Esophagus squamous epithelium (tissue), 5 donors: ENCODE measurements at regions not wholly inside any gene's neighbourhood (a gene's known extent, or its start where the extent isn't known, plus 50 kb on each side); places are given as distances from the start of the nearest gene placed in this dataset.
"Not testable (repeated sequence)": the region's sequence is repeated elsewhere in the genome, so short reads cannot be mapped to it uniquely, and the experiment has no call there.

Source experiments
- DNase-seq: peaks from one replicate; lab custom pipeline; 2025; lab: John Stamatoyannopoulos, UW
- H3K27ac ChIP-seq, 4 donors: fragments of 200-600 bp; sonication (generic); one replicate each; pipeline ENCODE4 v1.5.1; 2016 to 2019; ENCODE audit warnings: mild to moderate bottlenecking in 1 of 4
- H3K27me3 ChIP-seq, 4 donors: fragments of 200-600 bp; sonication (generic); 1 replicate in 3 of 4; 2 replicates in 1 of 4; pipeline versions ENCODE4 v1.5.1 to v1.6.0; 2017 to 2021; ENCODE audit warnings: antibody characterized with exemption in 1 of 4
- H3K36me3 ChIP-seq, 3 donors: fragments of 200-600 bp; sonication (generic); one replicate each; pipeline ENCODE4 v1.5.1; 2016 to 2019
- H3K4me1 ChIP-seq, 3 donors: fragments of 200-600 bp; sonication (generic); one replicate each; pipeline ENCODE4 v1.5.1; 2017 to 2019
- H3K4me3 ChIP-seq, 4 donors: fragments of 200-600 bp; sonication (generic); 1 replicate in 3 of 4; 2 replicates in 1 of 4; pipeline ENCODE4 v1.5.1; 2016 to 2019; ENCODE audit warnings: mild to moderate bottlenecking in 2 of 4, moderate library complexity in 1 of 4
- H3K9me3 ChIP-seq, 3 donors: fragments of 200-600 bp; sonication (generic); one replicate each; pipeline ENCODE4 v1.5.1; 2016 to 2019
- POLR2A ChIP-seq, 4 donors: fragments of 450-650 bp; IDR thresholded peaks; one replicate each; pipeline ENCODE4 v1.6.1; 2017; ENCODE audit warnings: antibody characterized with exemption in 4 of 4, mild to moderate bottlenecking in 4 of 4, moderate library complexity in 3 of 4
- WGBS, 2 donors: methylation state at CpG; one replicate each; pipeline ENCODE4 v1.1.5; 2018; 5-methylcytosine and 5-hydroxymethylcytosine counted together
- intact Hi-C: fragments of 100-400 bp; cut with DNase I; formaldehyde crosslinking; loops from one replicate; pipeline ENCODE4 v1.15.0; 2022
- TF ChIP-seq, protein P1 (sequence below), 6 experiments: fragments of 450-650 bp in 4 of 6; fragments of 200-600 bp in 2 of 6; sonication (generic) in 2 of 6; IDR thresholded peaks; one replicate each; pipeline ENCODE4 v1.5.1; 2016 to 2019; ENCODE audit warnings: antibody characterized with exemption in 6 of 6, mild to moderate bottlenecking in 4 of 6, moderate library complexity in 4 of 6
- donor health status: DM: yes; HTN: yes; CAD: no.

DNA sequence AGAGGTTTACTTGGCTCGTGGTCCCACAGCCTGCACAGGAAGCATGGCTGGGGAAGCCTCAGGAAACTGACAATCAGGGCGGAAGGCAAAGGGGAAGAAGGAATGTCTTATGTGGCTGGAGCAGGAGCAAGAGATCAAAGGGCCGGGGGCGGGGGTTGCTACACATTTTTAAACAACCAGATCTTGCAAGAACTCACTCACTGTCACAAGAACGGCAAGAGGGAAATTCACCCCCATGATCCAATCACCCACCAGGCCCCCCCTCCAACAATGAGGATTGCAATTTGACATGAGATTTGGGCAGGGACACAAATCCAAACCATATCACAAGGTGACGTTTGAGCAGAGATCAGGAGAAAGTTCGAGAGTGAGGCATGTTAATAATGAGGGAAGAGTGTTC is 163.7 kb upstream of the RPH3A start:
- no peaks in the 10 kb centered on the region for H3K4me1 ChIP-seq
- no peak overlapping the region for H3K4me3 ChIP-seq
- peaks cover 0 to 16% (median 0%) of the 10 kb centered on the region in 4 donors for H3K27me3 ChIP-seq
- no peaks in the 10 kb centered on the region for H3K9me3 ChIP-seq
- no peak for DNase-seq
- WGBS, 2 donors, result 26 to 32% methylated on average over 7 of the region's 7 CpGs
- TF ChIP-seq, protein P1, sequence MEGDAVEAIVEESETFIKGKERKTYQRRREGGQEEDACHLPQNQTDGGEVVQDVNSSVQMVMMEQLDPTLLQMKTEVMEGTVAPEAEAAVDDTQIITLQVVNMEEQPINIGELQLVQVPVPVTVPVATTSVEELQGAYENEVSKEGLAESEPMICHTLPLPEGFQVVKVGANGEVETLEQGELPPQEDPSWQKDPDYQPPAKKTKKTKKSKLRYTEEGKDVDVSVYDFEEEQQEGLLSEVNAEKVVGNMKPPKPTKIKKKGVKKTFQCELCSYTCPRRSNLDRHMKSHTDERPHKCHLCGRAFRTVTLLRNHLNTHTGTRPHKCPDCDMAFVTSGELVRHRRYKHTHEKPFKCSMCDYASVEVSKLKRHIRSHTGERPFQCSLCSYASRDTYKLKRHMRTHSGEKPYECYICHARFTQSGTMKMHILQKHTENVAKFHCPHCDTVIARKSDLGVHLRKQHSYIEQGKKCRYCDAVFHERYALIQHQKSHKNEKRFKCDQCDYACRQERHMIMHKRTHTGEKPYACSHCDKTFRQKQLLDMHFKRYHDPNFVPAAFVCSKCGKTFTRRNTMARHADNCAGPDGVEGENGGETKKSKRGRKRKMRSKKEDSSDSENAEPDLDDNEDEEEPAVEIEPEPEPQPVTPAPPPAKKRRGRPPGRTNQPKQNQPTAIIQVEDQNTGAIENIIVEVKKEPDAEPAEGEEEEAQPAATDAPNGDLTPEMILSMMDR (IDR thresholded peaks at IDR 0.05), result no peak
- no peak for TF ChIP-seq POLR2A (IDR thresholded peaks at IDR 0.05)
- intact Hi-C loops, result no loop called here
- no peaks in the 10 kb centered on the region for H3K36me3 ChIP-seq
- no peak overlapping the region for H3K27ac ChIP-seq

DNA sequence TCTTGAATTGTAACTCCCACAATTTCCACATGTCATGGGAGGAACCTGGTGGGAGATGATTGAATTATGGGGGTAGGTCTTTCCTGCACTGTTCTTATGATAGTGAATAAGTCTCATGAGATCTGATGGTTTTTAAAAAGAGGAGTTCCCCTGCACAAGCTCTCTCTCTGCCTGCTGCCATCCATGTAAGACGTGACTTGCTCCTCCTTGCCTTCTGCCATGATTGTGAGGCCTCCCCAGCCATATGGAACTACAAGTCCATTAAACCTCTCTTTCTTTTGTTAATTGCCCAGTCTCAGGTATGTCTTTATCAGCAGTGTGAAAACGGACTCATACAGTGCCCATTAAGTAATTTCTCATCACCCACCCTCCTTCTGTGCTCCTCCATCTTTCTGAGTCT is 159.6 kb upstream of the RPH3A start:
- H3K4me3 ChIP-seq, H3K36me3 ChIP-seq, H3K4me1 ChIP-seq, H3K27ac ChIP-seq, H3K9me3 ChIP-seq, DNase-seq, intact Hi-C loops: not testable (repeated sequence)
- 50 to 76% methylated on average over 2 of the region's 2 CpGs for WGBS, 2 donors
- H3K27me3 ChIP-seq, result peaks cover 0 to 27% (median 0%) of the 10 kb centered on the region in 4 donors

DNA sequence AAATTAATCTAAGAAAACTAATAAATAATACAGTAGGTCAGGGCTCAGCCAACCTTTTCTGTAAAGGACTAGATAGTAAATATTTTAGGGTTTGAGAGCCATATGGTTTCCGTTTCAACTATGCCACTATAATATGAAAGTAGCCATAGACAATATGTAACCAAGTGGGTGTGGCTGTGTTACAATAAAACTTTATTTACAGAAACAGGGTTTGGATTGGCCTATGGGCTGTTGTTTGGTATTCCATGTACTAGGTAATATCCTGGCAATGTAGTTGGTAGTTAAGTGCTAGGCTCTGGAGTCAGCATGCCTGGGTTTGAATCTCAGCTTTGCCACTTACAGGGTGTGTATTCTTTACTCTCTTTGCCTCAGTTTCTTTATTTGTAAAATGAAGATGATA is 156.5 kb upstream of the RPH3A start:
- H3K27ac ChIP-seq, result no peak overlapping the region
- H3K27me3 ChIP-seq, result peaks cover 0 to 51% (median 0%) of the 10 kb centered on the region in 4 donors
- no peaks in the 10 kb centered on the region for H3K36me3 ChIP-seq
- H3K9me3 ChIP-seq, result no peaks in the 10 kb centered on the region
- no peak for DNase-seq
- whole genome bisulfite sequencing, 2 donors, result 69 to 81% methylated on average over 1 of the region's 1 CpG
- H3K4me1 ChIP-seq, result no peaks in the 10 kb centered on the region
- TF ChIP-seq, protein P1 (IDR thresholded peaks at IDR 0.05), result no peak
- intact Hi-C loops, result no loop called here
- H3K4me3 ChIP-seq, result no peak overlapping the region

DNA sequence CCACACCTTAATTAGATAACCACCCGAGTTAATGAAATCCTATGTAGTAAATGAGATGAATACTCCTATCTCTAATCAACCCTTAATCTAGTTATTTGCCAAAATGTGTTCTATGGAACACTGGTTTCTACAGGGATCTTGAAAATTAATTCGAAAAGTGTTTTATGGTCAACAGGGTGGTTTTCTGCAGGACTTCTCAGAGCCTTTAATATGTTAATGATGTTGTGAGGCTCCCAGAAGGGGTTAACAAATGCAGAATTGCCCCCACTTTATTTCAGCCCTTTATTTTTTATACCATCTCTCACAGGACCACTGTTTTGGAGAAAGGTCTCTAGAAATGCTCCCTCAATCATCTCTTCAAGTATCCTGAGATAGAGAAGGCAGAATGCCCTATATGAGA is 153.1 kb upstream of the RPH3A start:
- intact Hi-C loops, result no loop called here
- Histone ChIP-seq H3K36me3 (no peaks in the 10 kb centered on the region), H3K4me3 (no peak overlapping the region), H3K27ac (no peak overlapping the region), H3K27me3 (peaks cover 0 to 49% (median 0%) of the 10 kb centered on the region in 4 donors), H3K9me3 (no peaks in the 10 kb centered on the region), H3K4me1 (no peaks in the 10 kb centered on the region)
- DNase-seq, result no peak
- TF ChIP-seq POLR2A (IDR thresholded peaks at IDR 0.05), result no peak
- WGBS, 2 donors, result 67 to 73% methylated on average over 2 of the region's 2 CpGs

DNA sequence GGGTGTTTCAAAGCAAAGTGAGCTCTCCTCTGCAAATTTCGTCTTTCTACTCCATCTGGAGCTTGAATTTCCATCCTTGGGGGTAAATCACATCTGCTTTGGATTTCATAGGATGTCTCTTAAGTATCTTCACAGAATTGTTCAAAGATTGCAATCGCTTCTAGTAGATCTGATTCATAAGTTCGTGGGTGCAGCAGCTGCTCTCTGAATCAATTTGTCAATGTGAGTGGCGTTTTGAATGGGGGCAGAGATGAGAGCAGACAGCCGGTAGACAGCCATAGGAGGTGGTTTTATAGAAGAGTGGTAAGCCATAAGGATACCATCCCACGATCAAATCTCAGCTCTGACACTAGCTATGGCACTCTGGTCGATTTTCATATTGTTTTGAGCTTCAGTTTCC is 146.0 kb upstream of the RPH3A start:
- Histone ChIP-seq H3K27me3 (peaks cover 0 to 38% (median 0%) of the 10 kb centered on the region in 4 donors), H3K27ac (no peak overlapping the region), H3K9me3 (no peaks in the 10 kb centered on the region), H3K4me1 (no peaks in the 10 kb centered on the region), H3K4me3 (no peak overlapping the region), H3K36me3 (no peaks in the 10 kb centered on the region)
- DNase-seq, result no peak
- WGBS, 2 donors, result 48 to 50% methylated on average over 6 to 7 of the region's 7 CpGs
- no peak for TF ChIP-seq POLR2A (IDR thresholded peaks at IDR 0.05)
- TF ChIP-seq, protein P1 (IDR thresholded peaks at IDR 0.05), result no peak
- intact Hi-C loops, result no loop called here

DNA sequence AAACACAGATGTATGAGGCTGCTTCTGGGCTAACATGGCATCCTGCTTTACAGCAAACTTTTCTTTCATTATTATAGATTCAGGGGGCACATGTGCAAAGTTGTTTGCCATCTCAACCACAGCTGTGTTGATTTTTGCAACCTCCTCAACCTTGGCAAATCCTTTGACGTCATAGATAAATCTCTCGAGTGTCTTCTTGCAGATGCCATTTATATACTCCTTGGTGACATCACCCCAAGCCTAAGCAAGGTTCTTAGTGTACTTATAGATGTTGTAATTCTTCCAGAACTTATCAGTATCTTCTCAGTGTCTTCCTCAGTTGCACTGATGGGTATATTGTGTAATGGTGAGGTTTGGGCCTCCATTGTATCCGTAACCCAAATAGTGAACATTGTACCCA is 135.4 kb upstream of the RPH3A start:
- Histone ChIP-seq H3K27me3 (peaks cover 0 to 35% (median 0%) of the 10 kb centered on the region in 4 donors), H3K4me1 (no peaks in the 10 kb centered on the region), H3K27ac (no peak overlapping the region), H3K4me3 (no peak overlapping the region), H3K36me3 (no peaks in the 10 kb centered on the region), H3K9me3 (no peaks in the 10 kb centered on the region)
- WGBS, 2 donors, result 40 to 73% methylated on average over 3 of the region's 3 CpGs
- intact Hi-C loops, result no loop called here
- TF ChIP-seq, protein P1 (IDR thresholded peaks at IDR 0.05), result no peak
- TF ChIP-seq POLR2A (IDR thresholded peaks at IDR 0.05), result no peak
- DNase-seq, result no peak
